Lung (tissue), 11 donors: ENCODE measurements at regions not wholly inside any gene's neighbourhood (a gene's known extent, or its start where the extent isn't known, plus 50 kb on each side); places are given as distances from the start of the nearest gene placed in this dataset.

Source experiments
- ATAC-seq: fragments of 200-7000 bp; cut with Tn5 transposase; one replicate; pipeline ENCODE4 v1.9.1; 2020; ENCODE audit warnings: moderate number of reproducible peaks; ENCODE audit not compliant: insufficient read depth, low FRiP score
- DNase-seq, 3 donors: peaks; one replicate each; pipeline ENCODE4 v3.0.0-alpha.2; 2013 to 2017
- H3K27ac ChIP-seq, 2 donors: one replicate each; pipeline ENCODE4 v1.5.1; 2013; ENCODE audit warnings: mild to moderate bottlenecking in 2 of 2, moderate library complexity in 2 of 2, control low read depth in 1 of 2, inconsistent platforms in 1 of 2, low read depth in 1 of 2, low read length in 1 of 2
- H3K27me3 ChIP-seq, 3 donors: one replicate each; pipeline ENCODE4 v1.5.1; 2013; ENCODE audit warnings: low read length in 2 of 3; ENCODE audit not compliant: control insufficient read depth in 3 of 3, insufficient read depth in 3 of 3
- H3K36me3 ChIP-seq, 4 donors: one replicate each; pipeline ENCODE4 v1.5.1; 2013; ENCODE audit warnings: low read length in 4 of 4, mild to moderate bottlenecking in 1 of 4, moderate library complexity in 1 of 4; ENCODE audit not compliant: control insufficient read depth in 4 of 4, insufficient read depth in 4 of 4
- H3K4me1 ChIP-seq, 5 donors: one replicate each; pipeline ENCODE4 v1.5.1; 2013; ENCODE audit warnings: low read length in 5 of 5, mild to moderate bottlenecking in 2 of 5, moderate library complexity in 1 of 5; ENCODE audit not compliant: control insufficient read depth in 5 of 5, insufficient read depth in 5 of 5
- H3K4me3 ChIP-seq: one replicate; pipeline ENCODE4 v1.5.1; 2013; ENCODE audit warnings: mild to moderate bottlenecking, control low read depth, moderate library complexity
- H3K9ac ChIP-seq, 2 donors: one replicate each; pipeline ENCODE4 v1.5.1; 2013; ENCODE audit warnings: low read length in 2 of 2, control low read depth in 1 of 2; ENCODE audit not compliant: insufficient read depth in 1 of 2
- H3K9me3 ChIP-seq, 4 donors: one replicate each; pipeline ENCODE4 v1.5.1; 2013; ENCODE audit warnings: low read length in 3 of 4, mild to moderate bottlenecking in 1 of 4, moderate library complexity in 1 of 4; ENCODE audit not compliant: control insufficient read depth in 4 of 4, insufficient read depth in 3 of 4
- CTCF ChIP-seq: IDR thresholded peaks from 2 replicates; pipeline ENCODE4 v1.5.1; 2012; ENCODE audit warnings: mild to moderate bottlenecking; ENCODE audit errors: control extremely low read depth, extremely low read depth
- WGBS, 2 donors: extraction: QIAGEN DNeasy Blood & Tissue Kit; methylation state at CpG; one replicate each; pipeline ENCODE4 v1.1.7; 2013; 5-methylcytosine and 5-hydroxymethylcytosine counted together
- donor health status: control.
- donor health status: control.
- donor health status: Bipolar disorder and iron deficiency.
- donor health status: healthy.
- donor health status: DM: yes; HTN: yes; CAD: no.

GRCh38 chr6:121799574-121799973, 364.1 kb downstream of the GJA1 start:
- H3K4me1 ChIP-seq: no peaks in the 10 kb centered on the region
- H3K27ac ChIP-seq: no peak overlapping the region
- H3K9ac ChIP-seq: no peak overlapping the region
- DNase-seq (no peak), ATAC-seq (no peak)
- no peak overlapping the region for H3K4me3 ChIP-seq
- no peak for TF ChIP-seq CTCF
- H3K27me3 ChIP-seq: no peaks in the 10 kb centered on the region
- no peaks in the 10 kb centered on the region for H3K36me3 ChIP-seq
- peaks cover 0 to 7% (median under 1%) of the 10 kb centered on the region in 4 donors for H3K9me3 ChIP-seq

GRCh38 chr6:121800047-121800446, 364.6 kb downstream of the GJA1 start:
- Histone ChIP-seq H3K9ac (no peak overlapping the region), H3K9me3 (peaks cover 0 to 7% (median under 1%) of the 10 kb centered on the region in 4 donors), H3K27ac (no peak overlapping the region), H3K36me3 (no peaks in the 10 kb centered on the region), H3K4me1 (no peaks in the 10 kb centered on the region), H3K4me3 (no peak overlapping the region), H3K27me3 (no peaks in the 10 kb centered on the region)
- ATAC-seq: no peak
- no peak for TF ChIP-seq CTCF
- WGBS, 2 donors: 87 to 95% methylated on average over 1 of the region's 1 CpG
- no peak for DNase-seq

- no peak for TF ChIP-seq CTCF
- DNase-seq (no peak), ATAC-seq (no peak)
- Histone ChIP-seq H3K9me3 (peaks cover 0 to 2% (median 0%) of the 10 kb centered on the region in 4 donors), H3K27me3 (no peaks in the 10 kb centered on the region), H3K9ac (no peak overlapping the region), H3K36me3 (no peaks in the 10 kb centered on the region), H3K27ac (no peak overlapping the region), H3K4me1 (no peaks in the 10 kb centered on the region), H3K4me3 (no peak overlapping the region)
- WGBS, 2 donors: 80 to 96% methylated on average over 1 of the region's 1 CpG
Measured at GRCh38 chr6:121806116-121806515, 370.7 kb downstream of the GJA1 start.

- 86 to 91% methylated on average over 3 of the region's 3 CpGs for WGBS, 2 donors
- Histone ChIP-seq H3K4me1 (no peaks in the 10 kb centered on the region), H3K9me3 (no peaks in the 10 kb centered on the region), H3K36me3 (no peaks in the 10 kb centered on the region), H3K9ac (no peak overlapping the region), H3K27me3 (no peaks in the 10 kb centered on the region), H3K27ac (no peak overlapping the region), H3K4me3 (no peak overlapping the region)
- ATAC-seq: no peak
- no peak for TF ChIP-seq CTCF
- no peak for DNase-seq
Measured at GRCh38 chr6:121809211-121809610, 373.8 kb downstream of the GJA1 start.
